ENCODE measurements at regions not wholly inside any gene's neighbourhood (a gene's known extent, or its start where the extent isn't known, plus 50 kb on each side); places are given as distances from the start of the nearest gene placed in this dataset.

GRCh38 chr11:32012049-32012448 is 78.8 kb upstream of the RCN1 start:
- TF ChIP-seq CTCF (optimal IDR thresholded peaks at IDR 0.05 in 1 of 3, IDR thresholded peaks at IDR 0.05 in 1 of 3, conservative IDR thresholded peaks at IDR 0.05 in 1 of 3; ENCODE audit: extremely low read depth in 1 of 3, insufficient read depth in 2 of 3, low read length in 3 of 3) (no peak), EZH2 (IDR thresholded peaks at IDR 0.05; ENCODE audit: low read length) (no peak)
